Thymus (tissue), 11 donors: ENCODE measurements at regions not wholly inside any gene's neighbourhood (a gene's known extent, or its start where the extent isn't known, plus 50 kb on each side); places are given as distances from the start of the nearest gene placed in this dataset.

Source experiments
- DNase-seq, 9 donors: peaks; one replicate each; pipeline ENCODE4 v3.0.0-alpha.2; 2013; ENCODE audit warnings: low spot score in 9 of 9, low read depth in 6 of 9, missing footprints in 1 of 9
- H3K27ac ChIP-seq, 2 donors: one replicate each; pipeline ENCODE4 v1.5.1; 2013; ENCODE audit warnings: control low read depth in 1 of 2, low read depth in 1 of 2, low read length in 1 of 2, mild to moderate bottlenecking in 1 of 2, moderate library complexity in 1 of 2
- H3K27me3 ChIP-seq, 2 donors: one replicate each; pipeline ENCODE4 v1.5.1; 2013; ENCODE audit warnings: low read length in 1 of 2; ENCODE audit not compliant: control insufficient read depth in 2 of 2, insufficient read depth in 1 of 2
- H3K36me3 ChIP-seq, 2 donors: one replicate each; pipeline ENCODE4 v1.5.1; 2013; ENCODE audit warnings: low read length in 1 of 2, mild to moderate bottlenecking in 1 of 2, moderate library complexity in 1 of 2; ENCODE audit not compliant: control insufficient read depth in 2 of 2, insufficient read depth in 2 of 2
- H3K4me1 ChIP-seq, 2 donors: one replicate each; pipeline ENCODE4 v1.5.1; 2013; ENCODE audit warnings: low read length in 2 of 2; ENCODE audit not compliant: control insufficient read depth in 2 of 2, insufficient read depth in 2 of 2
- H3K4me3 ChIP-seq, 2 donors: one replicate each; pipeline ENCODE4 v1.5.1; 2013; ENCODE audit warnings: low read length in 2 of 2, control low read depth in 1 of 2, mild to moderate bottlenecking in 1 of 2
- H3K9me3 ChIP-seq, 2 donors: one replicate each; pipeline ENCODE4 v1.5.1; 2013; ENCODE audit warnings: low read length in 1 of 2, mild to moderate bottlenecking in 1 of 2; ENCODE audit not compliant: control insufficient read depth in 2 of 2, insufficient read depth in 1 of 2
- WGBS: extraction: QIAGEN DNeasy Blood & Tissue Kit; methylation state at CpG from one replicate; pipeline ENCODE4 v1.1.7; 2013; 5-methylcytosine and 5-hydroxymethylcytosine counted together
- donor health status: healthy.

- Histone ChIP-seq H3K36me3 (no peaks in the 10 kb centered on the region), H3K9me3 (peaks cover 0 to 4% of the 10 kb centered on the region in 2 donors), H3K4me3 (no peak overlapping the region), H3K4me1 (no peaks in the 10 kb centered on the region), H3K27ac (no peak overlapping the region), H3K27me3 (no peaks in the 10 kb centered on the region)
- DNase-seq: no peak
- 79% methylated on average over 7 of the region's 7 CpGs for WGBS
Observed at GRCh38 chr2:150376553-150377335, 110.7 kb downstream of the RND3 start.

GRCh38 chr2:150375333-150375732 lies 112.1 kb downstream of the RND3 start:
- H3K36me3 ChIP-seq: no peaks in the 10 kb centered on the region
- no peak overlapping the region for H3K27ac ChIP-seq
- no peaks in the 10 kb centered on the region for H3K27me3 ChIP-seq
- no peak overlapping the region for H3K4me3 ChIP-seq
- 68% methylated on average over 2 of the region's 2 CpGs for WGBS
- H3K9me3 ChIP-seq: peaks cover 0 to 4% of the 10 kb centered on the region in 2 donors
- DNase-seq: no peak
- no peaks in the 10 kb centered on the region for H3K4me1 ChIP-seq

- H3K4me1 ChIP-seq: no peaks in the 10 kb centered on the region
- WGBS: 90% methylated on average over 1 of the region's 1 CpG
- H3K4me3 ChIP-seq: no peak overlapping the region
- DNase-seq: no peak
- H3K36me3 ChIP-seq: no peaks in the 10 kb centered on the region
- H3K27me3 ChIP-seq: no peaks in the 10 kb centered on the region
- H3K9me3 ChIP-seq: peaks cover 2 to 11% of the 10 kb centered on the region in 2 donors
- no peak overlapping the region for H3K27ac ChIP-seq
Observed at GRCh38 chr2:150374492-150374891, 113.0 kb downstream of the RND3 start.

- no peak for DNase-seq
- no peak overlapping the region for H3K4me3 ChIP-seq
- WGBS: 98% methylated on average over 2 of the region's 2 CpGs
- no peaks in the 10 kb centered on the region for H3K36me3 ChIP-seq
- H3K27me3 ChIP-seq: no peaks in the 10 kb centered on the region
- peaks cover 2 to 13% of the 10 kb centered on the region in 2 donors for H3K9me3 ChIP-seq
- H3K27ac ChIP-seq: no peak overlapping the region
- H3K4me1 ChIP-seq: no peaks in the 10 kb centered on the region
Observed at GRCh38 chr2:150373374-150373773, 114.1 kb downstream of the RND3 start.

GRCh38 chr2:150371044-150371818 lies 116.2 kb downstream of the RND3 start:
- Histone ChIP-seq H3K4me3 (no peak overlapping the region), H3K27me3 (no peaks in the 10 kb centered on the region), H3K36me3 (no peaks in the 10 kb centered on the region), H3K9me3 (peaks cover 2 to 9% of the 10 kb centered on the region in 2 donors), H3K27ac (no peak overlapping the region), H3K4me1 (no peaks in the 10 kb centered on the region)
- WGBS: 92% methylated on average over 3 of the region's 3 CpGs
- no peak for DNase-seq

GRCh38 chr2:150370561-150370960 lies 116.9 kb downstream of the RND3 start:
- WGBS: 83% methylated on average over 4 of the region's 4 CpGs
- Histone ChIP-seq H3K27me3 (no peaks in the 10 kb centered on the region), H3K4me1 (no peaks in the 10 kb centered on the region), H3K4me3 (no peak overlapping the region), H3K9me3 (peaks cover 2 to 9% of the 10 kb centered on the region in 2 donors), H3K27ac (no peak overlapping the region), H3K36me3 (no peaks in the 10 kb centered on the region)
- no peak for DNase-seq

GRCh38 chr2:150369862-150370261 lies 117.6 kb downstream of the RND3 start:
- Histone ChIP-seq H3K4me1 (no peaks in the 10 kb centered on the region), H3K27me3 (no peaks in the 10 kb centered on the region), H3K4me3 (no peak overlapping the region), H3K36me3 (no peaks in the 10 kb centered on the region), H3K9me3 (peaks cover 2 to 9% of the 10 kb centered on the region in 2 donors), H3K27ac (no peak overlapping the region)
- 93% methylated on average over 9 of the region's 9 CpGs for WGBS
- no peak for DNase-seq

- Histone ChIP-seq H3K4me3 (no peak overlapping the region), H3K36me3 (no peaks in the 10 kb centered on the region), H3K9me3 (no peaks in the 10 kb centered on the region), H3K4me1 (no peaks in the 10 kb centered on the region), H3K27ac (no peak overlapping the region), H3K27me3 (no peaks in the 10 kb centered on the region)
- no peak for DNase-seq
- 82% methylated on average over 3 of the region's 3 CpGs for WGBS
Observed at GRCh38 chr2:150358468-150358807, 129.0 kb downstream of the RND3 start.

GRCh38 chr2:150357770-150358467 lies 129.5 kb downstream of the RND3 start:
- Histone ChIP-seq H3K4me1 (no peaks in the 10 kb centered on the region), H3K9me3 (no peaks in the 10 kb centered on the region), H3K27me3 (no peaks in the 10 kb centered on the region), H3K27ac (no peak overlapping the region), H3K36me3 (no peaks in the 10 kb centered on the region), H3K4me3 (no peak overlapping the region)
- 88% methylated on average over 2 of the region's 2 CpGs for WGBS
- no peak for DNase-seq
